ENCODE measurements at regions not wholly inside any gene's neighbourhood (a gene's known extent, or its start where the extent isn't known, plus 50 kb on each side); places are given as distances from the start of the nearest gene placed in this dataset.

DNA sequence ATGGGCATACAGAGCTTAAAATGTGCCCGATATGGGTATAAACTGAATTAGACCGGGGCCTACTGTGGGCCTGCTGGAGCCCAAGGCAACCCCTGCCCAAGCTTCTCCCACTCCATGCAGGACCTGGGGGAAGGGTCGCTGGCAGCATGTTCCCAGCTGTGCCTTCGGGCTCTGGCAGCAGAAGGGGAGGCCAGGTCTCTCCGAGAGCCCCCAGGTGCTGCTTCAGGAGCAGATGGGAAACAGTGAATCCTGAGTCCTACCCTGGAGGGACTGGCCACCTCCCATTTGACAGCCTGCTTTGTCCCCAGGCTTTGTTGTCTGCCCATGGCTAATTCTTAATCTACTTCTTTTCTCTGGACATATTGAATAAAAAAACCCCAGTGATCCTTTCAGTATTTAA, 315.6 kb upstream of the B3GAT1 start:
- TF ChIP-seq, protein P1, sequence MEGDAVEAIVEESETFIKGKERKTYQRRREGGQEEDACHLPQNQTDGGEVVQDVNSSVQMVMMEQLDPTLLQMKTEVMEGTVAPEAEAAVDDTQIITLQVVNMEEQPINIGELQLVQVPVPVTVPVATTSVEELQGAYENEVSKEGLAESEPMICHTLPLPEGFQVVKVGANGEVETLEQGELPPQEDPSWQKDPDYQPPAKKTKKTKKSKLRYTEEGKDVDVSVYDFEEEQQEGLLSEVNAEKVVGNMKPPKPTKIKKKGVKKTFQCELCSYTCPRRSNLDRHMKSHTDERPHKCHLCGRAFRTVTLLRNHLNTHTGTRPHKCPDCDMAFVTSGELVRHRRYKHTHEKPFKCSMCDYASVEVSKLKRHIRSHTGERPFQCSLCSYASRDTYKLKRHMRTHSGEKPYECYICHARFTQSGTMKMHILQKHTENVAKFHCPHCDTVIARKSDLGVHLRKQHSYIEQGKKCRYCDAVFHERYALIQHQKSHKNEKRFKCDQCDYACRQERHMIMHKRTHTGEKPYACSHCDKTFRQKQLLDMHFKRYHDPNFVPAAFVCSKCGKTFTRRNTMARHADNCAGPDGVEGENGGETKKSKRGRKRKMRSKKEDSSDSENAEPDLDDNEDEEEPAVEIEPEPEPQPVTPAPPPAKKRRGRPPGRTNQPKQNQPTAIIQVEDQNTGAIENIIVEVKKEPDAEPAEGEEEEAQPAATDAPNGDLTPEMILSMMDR (IDR thresholded peaks at IDR 0.05) = no peak
- TF ChIP-seq, protein P2, sequence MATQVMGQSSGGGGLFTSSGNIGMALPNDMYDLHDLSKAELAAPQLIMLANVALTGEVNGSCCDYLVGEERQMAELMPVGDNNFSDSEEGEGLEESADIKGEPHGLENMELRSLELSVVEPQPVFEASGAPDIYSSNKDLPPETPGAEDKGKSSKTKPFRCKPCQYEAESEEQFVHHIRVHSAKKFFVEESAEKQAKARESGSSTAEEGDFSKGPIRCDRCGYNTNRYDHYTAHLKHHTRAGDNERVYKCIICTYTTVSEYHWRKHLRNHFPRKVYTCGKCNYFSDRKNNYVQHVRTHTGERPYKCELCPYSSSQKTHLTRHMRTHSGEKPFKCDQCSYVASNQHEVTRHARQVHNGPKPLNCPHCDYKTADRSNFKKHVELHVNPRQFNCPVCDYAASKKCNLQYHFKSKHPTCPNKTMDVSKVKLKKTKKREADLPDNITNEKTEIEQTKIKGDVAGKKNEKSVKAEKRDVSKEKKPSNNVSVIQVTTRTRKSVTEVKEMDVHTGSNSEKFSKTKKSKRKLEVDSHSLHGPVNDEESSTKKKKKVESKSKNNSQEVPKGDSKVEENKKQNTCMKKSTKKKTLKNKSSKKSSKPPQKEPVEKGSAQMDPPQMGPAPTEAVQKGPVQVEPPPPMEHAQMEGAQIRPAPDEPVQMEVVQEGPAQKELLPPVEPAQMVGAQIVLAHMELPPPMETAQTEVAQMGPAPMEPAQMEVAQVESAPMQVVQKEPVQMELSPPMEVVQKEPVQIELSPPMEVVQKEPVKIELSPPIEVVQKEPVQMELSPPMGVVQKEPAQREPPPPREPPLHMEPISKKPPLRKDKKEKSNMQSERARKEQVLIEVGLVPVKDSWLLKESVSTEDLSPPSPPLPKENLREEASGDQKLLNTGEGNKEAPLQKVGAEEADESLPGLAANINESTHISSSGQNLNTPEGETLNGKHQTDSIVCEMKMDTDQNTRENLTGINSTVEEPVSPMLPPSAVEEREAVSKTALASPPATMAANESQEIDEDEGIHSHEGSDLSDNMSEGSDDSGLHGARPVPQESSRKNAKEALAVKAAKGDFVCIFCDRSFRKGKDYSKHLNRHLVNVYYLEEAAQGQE (IDR thresholded peaks at IDR 0.05; ENCODE audit: insufficient read depth in 1 of 2, low read depth in 2 of 2, low read length in 1 of 2) = no peak

Data from Panc1 (cell line).